C1 segment of cervical spinal cord (tissue), 14 donors: ENCODE measurements at regions not wholly inside any gene's neighbourhood (a gene's known extent, or its start where the extent isn't known, plus 50 kb on each side); places are given as distances from the start of the nearest gene placed in this dataset.
"Not testable (repeated sequence)": the region's sequence is repeated elsewhere in the genome, so short reads cannot be mapped to it uniquely, and the experiment has no call there.

Experiments used
- DNase-seq, 14 donors: peaks; one replicate each; lab custom pipeline; 2025; lab: John Stamatoyannopoulos, UW

DNA sequence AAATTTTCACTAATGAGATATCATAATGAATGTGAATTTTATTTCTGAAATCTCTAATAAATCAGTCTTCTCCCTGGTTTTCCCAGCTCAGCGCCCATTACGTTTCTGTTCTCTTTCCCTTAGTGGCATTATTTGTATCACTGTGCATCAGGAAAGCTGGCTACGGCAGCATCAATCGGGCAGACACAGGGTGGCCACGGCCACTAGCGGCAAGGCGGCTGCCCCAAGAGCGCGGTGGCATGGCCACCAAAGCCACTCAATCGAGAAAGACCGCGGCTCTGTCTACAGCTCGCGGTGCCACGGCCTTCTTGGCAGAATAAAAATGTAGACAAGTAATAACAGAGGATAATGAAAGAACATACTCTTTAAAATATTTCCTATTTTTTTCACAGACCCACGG, 168.0 kb downstream of the RPIA start:
- no peak for DNase-seq

DNA sequence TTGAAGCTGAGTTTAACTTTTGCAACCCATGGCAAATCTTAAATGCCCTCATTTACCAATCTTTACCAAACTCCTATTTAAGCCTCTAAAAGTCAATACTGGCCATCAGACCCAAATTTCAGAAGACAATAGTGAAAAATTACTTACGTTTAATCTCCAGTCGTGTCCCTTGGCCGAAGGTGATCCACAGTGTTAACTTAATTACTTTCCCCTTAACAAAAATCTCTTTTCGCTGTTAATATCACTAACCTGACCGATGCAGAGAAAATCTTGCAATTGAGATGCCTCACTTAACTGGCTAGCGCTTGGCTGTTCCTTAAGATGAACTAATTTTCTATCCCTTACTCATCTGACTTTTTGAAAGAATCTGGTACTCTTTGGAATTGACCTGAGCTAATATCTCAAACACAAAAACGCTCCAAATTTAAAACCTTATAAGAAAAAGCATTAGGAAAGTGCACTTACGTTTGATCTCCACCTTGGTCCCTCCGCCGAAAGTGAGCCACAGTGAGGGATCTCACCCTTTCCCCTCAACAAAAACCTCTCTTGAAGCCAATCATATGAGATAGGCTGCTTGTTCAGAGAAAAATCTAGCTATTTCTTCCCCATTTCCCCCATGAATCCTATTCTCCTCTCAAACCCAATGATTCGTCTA, 169.1 kb downstream of the RPIA start:
- DNase-seq, result no peak

DNA sequence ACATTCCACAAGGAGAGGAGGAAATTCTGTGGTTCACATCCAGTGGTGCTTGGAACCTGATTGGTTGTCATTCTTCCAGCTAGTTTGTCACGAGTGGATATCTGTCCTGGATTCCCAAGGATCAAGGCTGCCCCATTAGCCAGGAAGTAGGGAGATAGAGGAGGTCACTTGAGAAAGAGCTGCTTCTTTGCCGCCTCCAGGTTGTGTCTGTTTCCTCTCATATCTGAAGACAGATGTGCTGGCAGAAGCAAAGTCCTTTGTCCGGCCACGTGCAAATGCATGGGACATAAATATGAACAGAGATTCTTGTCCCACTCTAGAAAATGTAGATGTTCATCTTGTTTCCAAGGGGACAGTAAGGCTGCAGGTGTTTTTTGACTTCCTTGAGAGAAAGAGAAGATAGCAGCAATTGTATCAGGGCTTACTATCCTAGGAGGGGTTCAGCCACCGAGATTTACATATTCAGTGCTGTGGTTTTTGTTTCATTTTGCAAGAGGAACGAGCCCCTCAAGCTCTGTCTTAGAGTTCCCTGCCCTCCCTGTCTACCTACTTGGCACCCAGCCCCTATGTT, 174.4 kb downstream of the RPIA start:
- DNase-seq, result peak in 2 of 14 donors; percentile 7 to 20

DNA sequence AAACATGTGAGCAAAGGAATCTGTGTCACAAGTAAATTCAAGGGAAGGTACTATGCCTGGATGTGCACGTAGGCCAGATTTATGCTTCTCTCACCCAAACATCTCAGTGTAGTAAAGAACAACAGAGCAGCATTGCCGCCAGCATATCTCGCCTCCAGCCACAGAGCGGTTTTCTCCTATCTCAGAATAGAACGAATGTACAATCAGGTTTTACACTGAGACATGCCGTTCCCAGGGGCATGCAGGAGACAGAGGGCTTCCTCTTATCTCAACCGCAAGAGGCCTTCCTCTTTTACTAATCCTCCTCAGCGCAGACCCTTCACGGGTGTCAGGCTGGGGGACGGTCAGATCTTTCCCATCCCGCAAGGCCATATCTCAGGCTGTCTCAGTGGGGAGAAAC, 175.3 kb downstream of the RPIA start:
- peak in 5 of 14 donors; percentile 10 to 25 (median 13) for DNase-seq

DNA sequence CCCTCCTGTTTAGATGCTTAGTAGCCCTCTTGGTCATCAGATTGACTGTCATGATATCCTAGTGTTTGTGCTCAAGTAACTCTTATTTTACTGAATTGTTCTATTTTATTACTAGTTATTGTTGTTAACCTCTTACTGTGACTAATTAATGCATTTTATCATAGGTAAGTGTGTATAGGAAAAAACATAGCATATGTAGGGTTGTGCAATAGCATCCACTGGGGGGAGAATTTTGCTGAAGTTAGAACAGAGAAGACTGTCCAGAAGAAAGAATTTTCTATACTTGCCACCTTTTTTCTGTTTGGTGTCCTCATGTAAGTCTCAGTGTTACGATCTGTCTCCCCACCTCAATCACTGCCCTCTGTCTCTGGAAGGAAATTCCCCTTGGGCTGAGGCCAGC, 177.4 kb downstream of the RPIA start:
- no peak for DNase-seq

DNA sequence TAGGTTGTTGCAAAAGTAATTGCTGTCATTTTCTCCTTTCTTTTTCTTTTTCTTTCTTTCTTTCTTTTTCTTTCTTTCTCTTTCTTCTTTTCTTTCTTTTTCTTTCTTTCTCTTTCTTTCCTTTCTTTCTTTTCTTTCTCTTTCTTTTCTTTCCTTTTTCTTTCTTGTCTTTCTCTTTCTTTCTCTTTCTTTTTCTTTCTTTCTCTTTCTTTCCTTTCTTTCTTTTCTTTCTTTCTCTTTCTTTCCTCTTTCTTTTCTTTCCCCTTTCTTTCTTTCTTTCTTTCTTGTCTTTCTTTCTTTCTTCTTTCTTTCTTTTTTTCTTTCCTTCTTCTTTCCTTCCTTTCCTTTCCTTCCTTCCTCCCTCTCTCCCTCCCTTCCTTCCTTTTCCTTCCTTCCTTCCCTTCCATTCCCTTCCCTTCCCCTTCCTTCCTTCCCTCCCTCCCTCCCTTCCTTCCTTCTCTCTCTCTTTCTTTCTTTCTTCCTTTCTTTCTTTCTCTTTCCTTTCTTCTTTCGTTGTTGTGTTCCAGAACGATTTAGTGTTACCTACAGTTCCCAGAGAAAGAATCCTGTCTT, 178.9 kb downstream of the RPIA start:
- DNase-seq, result no peak

DNA sequence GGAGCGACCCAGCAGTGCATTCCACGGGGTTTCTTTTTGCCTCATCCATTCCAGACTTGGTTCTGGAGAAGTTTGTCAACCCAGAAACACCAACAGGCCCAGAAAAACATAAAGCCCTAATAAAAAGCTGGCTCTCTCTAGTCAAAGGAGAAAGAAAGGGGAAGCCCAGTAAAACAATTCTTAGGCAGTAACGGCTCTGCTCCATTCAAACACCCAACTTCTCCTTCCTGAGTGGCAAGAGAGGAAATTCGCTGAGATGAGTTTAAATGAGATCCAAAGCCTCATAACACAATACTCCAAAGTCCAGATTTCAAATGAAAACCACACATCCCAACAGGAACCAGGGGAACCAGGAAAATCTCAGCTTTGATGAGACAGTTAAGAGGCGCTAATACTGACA, 179.9 kb downstream of the RPIA start:
- DNase-seq, result no peak

DNA sequence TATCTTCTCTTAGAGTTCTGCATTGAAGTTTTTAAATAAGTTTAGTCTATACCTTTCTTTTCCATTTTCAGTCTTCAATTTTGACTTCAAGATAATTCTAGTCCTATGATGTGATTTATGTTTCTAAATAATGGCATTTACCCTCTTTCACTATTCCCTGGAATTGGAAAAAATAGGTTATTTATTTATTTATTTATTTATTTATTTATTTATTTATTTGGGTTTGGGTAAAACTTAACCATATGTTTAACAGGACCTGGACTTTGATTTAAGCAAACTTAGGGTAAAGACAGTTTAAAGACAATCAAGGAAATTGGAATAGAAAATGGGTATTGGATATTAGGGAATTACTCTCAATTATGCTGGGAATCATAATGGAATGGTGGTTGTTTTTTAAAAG, 182.1 kb downstream of the RPIA start:
- DNase-seq, result no peak

DNA sequence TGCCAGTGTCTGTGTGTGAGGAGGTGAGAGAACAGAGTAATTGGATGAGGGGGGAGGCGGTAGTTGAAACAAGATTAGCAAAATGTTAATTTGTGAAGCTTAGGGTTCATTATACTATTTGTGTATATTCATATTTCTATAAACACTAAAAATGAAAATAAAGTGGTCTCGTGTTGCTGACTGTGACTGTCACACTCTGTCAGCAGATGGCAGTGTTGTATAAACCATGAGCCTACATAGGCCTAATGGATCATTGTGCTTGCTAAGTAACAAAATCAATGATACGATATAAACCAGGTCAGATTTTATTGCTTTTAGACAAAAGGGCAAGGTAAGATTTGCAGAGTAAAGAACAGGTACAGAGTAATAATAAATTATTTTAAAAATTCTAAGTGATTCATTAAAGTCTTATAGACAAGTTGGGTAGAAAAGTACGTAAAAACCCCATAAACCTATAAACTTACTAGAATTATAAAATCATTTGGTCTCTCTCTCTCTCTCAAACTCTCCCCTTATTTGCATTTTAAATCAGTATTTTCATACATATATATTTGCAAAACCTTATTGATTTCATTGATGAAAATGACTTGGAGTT, 182.7 kb downstream of the RPIA start:
- DNase-seq, result peak in 2 of 14 donors; percentile 4 to 7

DNA sequence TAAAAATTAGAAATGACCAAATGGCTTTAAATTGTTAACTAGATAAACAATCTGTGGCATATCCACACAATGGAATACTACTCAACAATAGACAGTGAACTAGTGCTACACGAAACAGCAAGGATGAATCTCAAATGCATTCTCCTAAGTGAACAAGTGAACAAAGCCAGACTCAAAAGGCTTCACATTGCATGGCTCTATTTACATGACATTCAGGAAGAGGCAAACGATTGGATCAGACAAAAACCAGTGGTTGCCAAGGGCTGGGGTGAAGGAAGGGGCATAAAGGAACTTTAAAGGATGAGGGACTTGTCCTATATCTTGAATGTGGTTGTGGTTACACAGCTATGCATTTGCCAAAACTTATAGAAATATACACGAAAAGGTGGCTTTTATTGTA, 184.3 kb downstream of the RPIA start:
- DNase-seq, result no peak

DNA sequence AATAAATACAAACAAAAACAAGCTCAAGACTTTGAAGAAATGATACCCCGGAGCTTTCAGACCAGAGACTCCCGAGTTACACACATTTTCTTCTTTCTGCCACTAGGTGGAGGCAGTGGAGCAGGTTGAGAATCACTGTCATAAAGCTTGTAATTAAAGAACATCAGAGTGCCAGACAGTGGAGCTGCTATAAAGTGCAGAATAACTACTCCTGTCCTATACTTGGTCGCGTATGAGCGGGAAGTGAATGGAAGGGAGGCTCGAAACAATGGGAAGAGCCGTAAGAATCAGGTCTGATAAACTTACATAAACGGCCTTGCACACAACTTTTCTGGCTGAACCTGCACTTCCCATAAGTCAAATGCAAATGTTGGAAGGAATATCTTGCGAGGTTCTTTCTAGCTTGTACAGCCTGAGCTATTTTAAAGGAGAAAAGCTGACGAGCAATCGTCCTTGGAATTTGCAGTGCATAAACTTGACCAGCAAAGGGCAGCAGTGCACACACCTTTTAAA, 189.0 kb downstream of the RPIA start:
- peak in 5 of 14 donors; percentile 1 to 19 (median 17) for DNase-seq

DNA sequence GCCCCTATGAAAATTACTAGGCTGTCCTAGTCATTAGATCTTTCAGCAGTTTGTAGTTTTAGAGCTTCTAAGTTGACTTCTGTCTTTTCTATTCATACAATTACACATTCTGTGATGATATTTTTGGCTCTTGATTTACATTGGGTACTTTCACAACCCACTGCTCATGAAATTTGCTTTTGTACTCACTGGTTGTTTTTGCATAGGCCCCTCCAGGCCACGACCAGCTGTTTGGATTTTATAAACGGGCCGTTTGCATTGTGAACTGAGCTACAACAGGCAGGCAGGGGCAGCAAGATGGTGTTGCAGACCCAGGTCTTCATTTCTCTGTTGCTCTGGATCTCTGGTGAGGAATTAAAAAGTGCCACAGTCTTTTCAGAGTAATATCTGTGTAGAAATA, 193.8 kb downstream of the RPIA start:
- no peak for DNase-seq

DNA sequence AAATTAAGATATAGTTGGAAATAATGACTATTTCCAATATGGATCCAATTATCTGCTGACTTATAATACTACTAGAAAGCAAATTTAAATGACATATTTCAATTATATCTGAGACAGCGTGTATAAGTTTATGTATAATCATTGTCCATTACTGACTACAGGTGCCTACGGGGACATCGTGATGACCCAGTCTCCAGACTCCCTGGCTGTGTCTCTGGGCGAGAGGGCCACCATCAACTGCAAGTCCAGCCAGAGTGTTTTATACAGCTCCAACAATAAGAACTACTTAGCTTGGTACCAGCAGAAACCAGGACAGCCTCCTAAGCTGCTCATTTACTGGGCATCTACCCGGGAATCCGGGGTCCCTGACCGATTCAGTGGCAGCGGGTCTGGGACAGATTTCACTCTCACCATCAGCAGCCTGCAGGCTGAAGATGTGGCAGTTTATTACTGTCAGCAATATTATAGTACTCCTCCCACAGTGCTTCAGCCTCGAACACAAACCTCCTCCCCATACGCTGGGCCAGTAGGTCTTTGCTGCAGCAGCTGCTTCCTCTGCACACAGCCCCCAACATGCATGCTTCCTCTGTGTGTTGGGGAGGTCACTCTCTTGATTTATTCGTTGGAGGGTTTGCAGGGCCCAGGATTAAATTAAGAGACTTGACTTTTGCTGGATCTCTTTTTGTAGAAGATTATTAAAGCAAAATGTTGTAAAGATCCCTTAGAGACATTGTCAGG, 194.4 kb downstream of the RPIA start:
- DNase-seq, result no peak

DNA sequence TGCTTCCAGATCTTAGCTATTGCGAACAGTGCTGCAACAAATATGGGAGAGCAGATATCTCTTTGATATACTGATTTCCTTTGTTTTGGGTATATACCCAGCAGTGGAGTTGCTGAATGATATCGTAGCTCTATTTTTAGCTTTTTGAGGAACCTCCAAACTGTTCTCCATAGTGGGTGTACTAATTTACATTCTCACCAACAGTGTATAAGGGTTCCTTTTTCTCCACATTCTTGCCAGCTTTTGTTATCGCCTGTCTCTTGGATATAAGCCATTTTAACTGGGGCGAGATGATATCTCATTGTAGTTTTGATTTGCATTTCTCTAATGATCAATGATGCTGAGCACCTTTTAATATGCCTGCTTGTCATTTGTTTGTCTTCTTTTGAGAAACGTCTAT, 196.0 kb downstream of the RPIA start:
- not testable (repeated sequence) for DNase-seq

DNA sequence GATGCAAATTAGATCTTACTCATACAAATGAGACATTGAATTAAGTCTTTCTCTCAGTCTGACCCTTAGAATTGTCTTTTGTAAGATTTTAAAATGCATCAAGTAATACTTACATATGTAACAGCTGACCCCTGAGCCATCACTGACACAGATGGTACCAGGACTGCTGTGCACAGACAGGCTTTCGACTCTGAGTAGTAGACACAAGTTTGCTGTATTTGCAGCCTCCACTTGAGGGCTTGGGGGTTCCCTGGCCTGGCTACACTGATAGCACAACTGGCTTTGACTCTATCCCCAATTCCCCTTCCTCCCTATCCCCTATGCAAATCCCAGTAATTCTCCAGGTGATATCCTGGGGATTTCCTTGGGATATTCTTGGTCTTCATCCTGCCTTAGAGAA, 200.7 kb downstream of the RPIA start:
- no peak for DNase-seq

DNA sequence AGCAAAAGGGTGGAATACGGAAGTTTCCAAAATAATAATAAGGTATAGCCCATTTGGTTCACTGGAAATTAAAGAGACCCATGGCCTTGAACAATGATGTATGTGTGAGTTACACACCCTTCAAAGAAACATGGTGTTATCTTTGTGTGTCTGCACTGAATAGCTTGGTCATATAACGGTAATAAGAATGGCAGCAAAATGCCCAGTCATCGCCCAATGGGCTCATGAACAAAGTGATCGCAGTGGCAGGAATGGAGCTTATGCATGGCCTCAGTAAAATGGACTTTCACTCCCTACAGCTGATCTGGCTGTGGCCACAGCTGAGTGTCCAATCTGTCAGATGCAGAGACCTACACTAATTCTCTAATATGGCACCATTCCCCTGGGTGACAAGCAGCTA, 201.3 kb downstream of the RPIA start:
- DNase-seq, result no peak

DNA sequence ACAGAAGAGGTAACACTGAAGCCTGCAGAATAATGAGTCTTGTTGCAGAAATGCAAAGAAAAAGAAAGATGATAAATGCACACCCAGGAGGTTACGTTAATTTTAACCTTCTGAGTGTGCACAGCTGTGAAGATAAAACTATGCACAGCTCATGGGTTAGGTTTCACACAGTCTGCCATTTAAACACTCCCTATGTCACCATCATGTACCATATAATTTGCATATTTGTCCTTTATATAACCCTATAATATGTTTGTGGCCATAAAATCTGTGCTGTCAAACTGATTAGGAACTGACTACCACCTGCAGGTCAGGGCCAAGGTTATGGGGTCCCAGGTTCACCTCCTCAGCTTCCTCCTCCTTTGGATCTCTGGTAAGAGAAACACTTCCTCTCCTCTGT, 205.5 kb downstream of the RPIA start:
- no peak for DNase-seq

DNA sequence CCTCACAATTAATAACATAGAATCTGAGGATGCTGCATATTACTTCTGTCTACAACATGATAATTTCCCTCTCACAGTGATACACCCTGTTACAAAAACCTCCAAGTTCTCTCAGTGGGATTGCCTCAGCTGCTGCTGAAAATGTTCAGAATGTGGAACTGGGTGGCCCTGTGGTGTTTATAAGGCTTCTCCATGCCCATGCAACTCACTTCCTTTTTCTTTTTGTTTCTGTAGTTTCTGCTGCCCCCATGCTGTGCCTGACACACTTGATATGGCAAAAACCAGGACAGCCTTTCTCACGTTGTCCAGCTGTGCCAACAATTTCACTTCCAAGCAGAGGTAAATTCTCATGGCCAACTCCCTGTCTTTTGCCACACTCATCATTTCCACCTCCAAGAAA, 206.2 kb downstream of the RPIA start:
- DNase-seq, result no peak

DNA sequence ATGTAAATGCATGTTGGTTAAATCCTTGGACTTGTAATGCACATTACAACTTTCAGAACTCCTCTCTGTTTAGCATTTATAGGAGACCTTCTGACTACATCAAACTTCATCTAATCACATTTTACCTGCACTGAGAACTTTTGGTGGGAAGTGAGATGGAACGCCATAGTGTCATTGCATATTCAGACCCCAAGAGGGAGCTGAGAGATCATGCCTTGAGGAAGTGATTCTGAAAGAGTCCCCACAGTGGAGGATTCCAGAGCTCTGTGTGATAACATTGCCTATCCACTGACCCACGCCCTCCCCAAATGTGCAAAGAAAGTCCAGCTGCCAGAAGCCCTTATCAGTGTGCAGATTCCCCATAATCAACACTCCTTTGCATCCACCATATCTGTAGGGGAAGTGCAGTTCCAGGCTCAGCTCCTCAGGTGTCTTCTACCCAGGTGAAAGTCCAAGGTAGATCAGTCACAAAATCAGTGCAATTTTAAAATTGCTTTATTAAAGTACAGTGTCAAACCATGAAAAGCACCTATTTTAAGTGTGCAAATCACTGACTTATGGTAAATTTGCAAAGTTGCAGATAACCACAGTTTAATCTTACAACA, 212.4 kb downstream of the RPIA start:
- DNase-seq, result no peak

DNA sequence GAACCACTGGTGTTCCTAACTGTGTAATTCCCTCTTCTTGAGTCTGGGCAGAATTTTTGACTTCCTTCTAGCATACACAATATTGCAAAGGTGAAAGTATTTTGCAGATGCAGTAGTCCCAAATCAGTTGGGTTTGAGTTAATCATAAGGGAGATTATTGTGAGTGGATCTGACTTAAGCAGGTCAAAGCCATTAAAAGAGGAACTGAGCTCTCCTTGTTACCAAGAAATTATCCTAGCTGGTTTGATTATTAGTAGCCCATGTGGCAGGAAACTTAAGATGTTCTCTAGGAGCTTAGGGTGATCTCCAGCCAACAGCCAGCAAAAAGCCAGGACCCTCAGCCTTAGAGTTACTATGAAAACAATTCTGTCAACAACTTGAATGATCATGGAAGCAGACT, 221.8 kb downstream of the RPIA start:
- no peak for DNase-seq

DNA sequence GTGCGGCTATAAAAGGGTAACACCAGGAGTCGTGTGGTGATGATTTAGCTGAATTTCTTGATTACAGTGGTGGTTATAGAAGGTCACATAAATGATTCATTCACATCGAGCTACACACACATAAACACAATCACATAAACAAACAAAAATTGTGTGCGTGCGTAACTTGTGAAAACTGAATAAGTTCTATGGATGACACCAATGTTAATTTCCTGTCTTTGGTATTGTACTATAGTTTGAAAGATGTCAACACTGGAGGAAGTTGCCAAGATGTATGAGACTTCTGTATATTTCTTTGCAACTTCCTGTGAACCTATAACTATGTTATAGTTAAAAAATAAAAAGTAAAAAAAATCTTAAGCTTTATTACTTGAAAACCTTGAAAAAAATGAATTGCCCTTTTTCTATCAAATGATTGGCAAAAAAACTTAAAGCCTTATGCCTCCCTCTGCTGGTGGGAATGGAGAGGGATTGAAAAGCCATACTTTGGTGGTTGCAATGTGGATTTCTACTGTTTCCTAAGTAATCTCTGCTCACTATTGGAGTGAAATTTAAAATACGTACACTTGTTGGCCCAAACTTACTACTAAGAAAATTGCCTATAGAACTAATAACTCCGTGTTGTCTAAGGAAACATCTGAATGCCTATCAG, 227.7 kb downstream of the RPIA start:
- DNase-seq, result no peak
